ENCODE measurements at regions not wholly inside any gene's neighbourhood (a gene's known extent, or its start where the extent isn't known, plus 50 kb on each side); places are given as distances from the start of the nearest gene placed in this dataset.

DNA sequence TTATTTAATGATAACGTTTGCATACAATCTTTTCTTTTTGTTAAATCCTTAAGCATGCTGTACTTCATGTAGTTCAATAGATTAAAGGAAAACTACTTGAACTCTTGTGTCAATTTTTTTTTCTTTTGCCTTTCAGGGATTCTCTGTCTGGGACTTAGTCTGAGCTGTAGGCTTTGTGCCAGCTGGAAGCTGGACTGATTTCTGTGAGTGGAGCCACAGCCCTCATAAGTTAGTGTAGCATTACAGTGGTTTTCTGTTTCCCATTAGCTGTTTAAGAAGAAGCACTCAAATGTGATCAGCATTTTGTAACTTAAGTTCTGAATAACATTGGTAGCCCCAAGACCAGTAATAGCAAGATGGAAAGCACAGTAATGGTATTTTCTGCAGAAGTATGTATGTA, 330.6 kb upstream of the MEF2C start:
- TF ChIP-seq POLR2A (IDR thresholded peaks at IDR 0.05), result no peak
- no peak for TF ChIP-seq CTCF (IDR thresholded peaks at IDR 0.05)
